ENCODE measurements at regions not wholly inside any gene's neighbourhood (a gene's known extent, or its start where the extent isn't known, plus 50 kb on each side); places are given as distances from the start of the nearest gene placed in this dataset.
"Not testable (repeated sequence)": the region's sequence is repeated elsewhere in the genome, so short reads cannot be mapped to it uniquely, and the experiment has no call there.

- no peak for DNase-seq (ENCODE audit: low spot score)
Observed at GRCh38 chr5:38148021-38148625, 110.2 kb upstream of the EGFLAM start.

GRCh38 chr5:38143384-38143783 is 115.0 kb upstream of the EGFLAM start:
- DNase-seq (ENCODE audit: low spot score): no peak

GRCh38 chr5:38141665-38142064 is 116.7 kb upstream of the EGFLAM start:
- DNase-seq (ENCODE audit: low spot score): no peak

- no peak for DNase-seq (ENCODE audit: low spot score)
Observed at GRCh38 chr5:38138574-38138973, 119.8 kb upstream of the EGFLAM start.

- no peak for DNase-seq (ENCODE audit: low spot score)
Observed at GRCh38 chr5:38135486-38136039, 122.8 kb upstream of the EGFLAM start.

GRCh38 chr5:38134810-38135209 is 123.5 kb upstream of the EGFLAM start:
- no peak for DNase-seq (ENCODE audit: low spot score)

- not testable (repeated sequence) for DNase-seq (ENCODE audit: low spot score)
Observed at GRCh38 chr5:38134294-38134693, 124.1 kb upstream of the EGFLAM start.

GRCh38 chr5:38131686-38132085 is 126.7 kb upstream of the EGFLAM start:
- no peak for DNase-seq (ENCODE audit: low spot score)

GRCh38 chr5:38124321-38124720 is 134.0 kb upstream of the EGFLAM start:
- no peak for DNase-seq (ENCODE audit: low spot score)

GRCh38 chr5:38121420-38121819 is 136.9 kb upstream of the EGFLAM start:
- no peak for DNase-seq (ENCODE audit: low spot score)

GRCh38 chr5:38119836-38120235 is 138.5 kb upstream of the EGFLAM start:
- DNase-seq (ENCODE audit: low spot score): no peak

- DNase-seq (ENCODE audit: low spot score): no peak
Observed at GRCh38 chr5:38117784-38118479, 140.4 kb upstream of the EGFLAM start.

- DNase-seq (ENCODE audit: low spot score): no peak
Observed at GRCh38 chr5:38115318-38115827, 143.0 kb upstream of the EGFLAM start.

- no peak for DNase-seq (ENCODE audit: low spot score)
Observed at GRCh38 chr5:38113880-38114279, 144.5 kb upstream of the EGFLAM start.

- no peak for DNase-seq (ENCODE audit: low spot score)
Observed at GRCh38 chr5:38113456-38113855, 144.9 kb upstream of the EGFLAM start.

GRCh38 chr5:38112938-38113337 is 145.4 kb upstream of the EGFLAM start:
- DNase-seq (ENCODE audit: low spot score): no peak

- no peak for DNase-seq (ENCODE audit: low spot score)
Observed at GRCh38 chr5:38110130-38110529, 148.2 kb upstream of the EGFLAM start.

GRCh38 chr5:38107096-38107495 is 151.3 kb upstream of the EGFLAM start:
- no peak for DNase-seq (ENCODE audit: low spot score)

GRCh38 chr5:38105801-38106200 is 152.6 kb upstream of the EGFLAM start:
- no peak for DNase-seq (ENCODE audit: low spot score)

GRCh38 chr5:38105231-38105570 is 153.2 kb upstream of the EGFLAM start:
- no peak for DNase-seq (ENCODE audit: low spot score)

GRCh38 chr5:38104497-38105230 is 153.7 kb upstream of the EGFLAM start:
- DNase-seq (ENCODE audit: low spot score): no peak

GRCh38 chr5:38101897-38102296 is 156.5 kb upstream of the EGFLAM start:
- no peak for DNase-seq (ENCODE audit: low spot score)
